OCI-LY7 (cell line): ENCODE measurements at regions not wholly inside any gene's neighbourhood (a gene's known extent, or its start where the extent isn't known, plus 50 kb on each side); places are given as distances from the start of the nearest gene placed in this dataset.
"Not testable (repeated sequence)": the region's sequence is repeated elsewhere in the genome, so short reads cannot be mapped to it uniquely, and the experiment has no call there.

ENCODE experiments used
- BruUV-seq: library from RNA; stranded (reverse); fragments of 400-500 nt; replicated peaks from 2 replicates; lab custom pipeline; 2021; lab: Mats Ljungman, UMichigan
- CTCF ChIA-PET: fragments of 300-600 bp; sonication (Branson Sonifier 250); formaldehyde crosslinking; loops from one replicate; lab custom pipeline; 2022; ENCODE audit warnings: antibody characterized with exemption; ENCODE audit not compliant: unreplicated experiment; lab: Charles Lee
- POLR2A ChIA-PET: fragments of 300-600 bp; sonication (Branson Sonifier 250); formaldehyde crosslinking; loops from one replicate; lab custom pipeline; 2022; ENCODE audit warnings: antibody characterized with exemption; lab: Charles Lee
- DNase-seq: peaks from one replicate; pipeline ENCODE4 v3.0.0-alpha.2; 2015; ENCODE audit warnings: low spot score
- H2AFZ ChIP-seq: fragments of 200-600 bp; sonication (generic), shearing (Covaris generic); 2 replicates; pipeline ENCODE4 v1.6.1; 2014; ENCODE audit warnings: mild to moderate bottlenecking, antibody characterized with exemption, low read length, moderate library complexity
- H3K27ac ChIP-seq: fragments of 200-600 bp; sonication (generic); 2 replicates; pipeline ENCODE4 v1.5.1; 2014; ENCODE audit warnings: mixed run types, low read depth, mild to moderate bottlenecking, moderate library complexity, low read length, inconsistent platforms; ENCODE audit not compliant: poor library complexity, severe bottlenecking
- H3K36me3 ChIP-seq: fragments of 200-600 bp; sonication (generic); 2 replicates; pipeline ENCODE4 v1.6.1; 2014; ENCODE audit warnings: mild to moderate bottlenecking, antibody characterized with exemption, low read length, moderate library complexity, mixed read lengths; ENCODE audit not compliant: insufficient read depth
- H3K4me1 ChIP-seq: fragments of 200-600 bp; sonication (generic); 2 replicates; pipeline ENCODE4 v1.5.1; 2014; ENCODE audit warnings: mild to moderate bottlenecking, low read length; ENCODE audit not compliant: insufficient read depth, poor library complexity, severe bottlenecking
- H3K4me2 ChIP-seq: fragments of 200-600 bp; sonication (generic); 2 replicates; pipeline ENCODE4 v1.6.1; 2014; ENCODE audit warnings: mild to moderate bottlenecking, low read length
- H3K4me3 ChIP-seq: fragments of 200-600 bp; sonication (generic); 2 replicates; pipeline ENCODE4 v1.5.1; 2014; ENCODE audit warnings: mild to moderate bottlenecking, low read depth, low read length; ENCODE audit not compliant: poor library complexity, severe bottlenecking
- H3K79me2 ChIP-seq: fragments of 200-600 bp; sonication (generic); 2 replicates; pipeline ENCODE4 v1.6.1; 2016; ENCODE audit warnings: low read depth, mild to moderate bottlenecking, low read length, moderate library complexity, mixed read lengths; ENCODE audit not compliant: insufficient read depth
- H3K9me2 ChIP-seq: fragments of 200-600 bp; sonication (generic); 2 replicates; pipeline ENCODE4 v1.6.1; 2016; ENCODE audit warnings: mild to moderate bottlenecking, low read length, mixed read lengths; ENCODE audit not compliant: insufficient read depth
- H3K9me3 ChIP-seq: fragments of 200-600 bp; sonication (generic); 2 replicates; pipeline ENCODE4 v1.6.1; 2014; ENCODE audit warnings: mild to moderate bottlenecking, mixed run types, low read length, mixed read lengths
- H4K20me1 ChIP-seq: fragments of 200-600 bp; sonication (generic); 2 replicates; pipeline ENCODE4 v1.6.1; 2014; ENCODE audit warnings: mild to moderate bottlenecking, antibody characterized with exemption, low read length, moderate library complexity, mixed read lengths; ENCODE audit not compliant: insufficient read depth
- CTCF ChIP-seq: fragments of 200-600 bp; sonication (generic); conservative IDR thresholded peaks from 2 replicates; pipeline ENCODE4 v1.5.1; 2014; ENCODE audit warnings: mild to moderate bottlenecking, antibody characterized with exemption, low read length, moderate library complexity, mixed read lengths
- EZH2phosphoT487 ChIP-seq: fragments of 200-600 bp; sonication (generic); IDR thresholded peaks from 2 replicates; pipeline ENCODE4 v1.6.1; 2018; ENCODE audit warnings: low read depth, borderline replicate concordance, mild to moderate bottlenecking, mixed run types, antibody characterized with exemption, low read length, moderate library complexity, mixed read lengths
- intact Hi-C: fragments of 100-400 bp; cut with micrococcal nuclease; formaldehyde crosslinking; loops from one replicate; pipeline ENCODE4 v1.10.0; 2022; ENCODE audit not compliant: unreplicated experiment

GRCh38 chr2:83991992-83992391 lies 467.1 kb downstream of the SUCLG1 start:
- H3K36me3 ChIP-seq: no peaks in the 10 kb centered on the region
- H4K20me1 ChIP-seq: no peaks in the 10 kb centered on the region
- ChIA-PET CTCF (no interaction called here), POLR2A (no interaction called here)
- BruUV-seq: no TSS peak
- H3K4me2 ChIP-seq: no peak overlapping the region
- H3K27ac ChIP-seq: no peak overlapping the region
- no peak for DNase-seq
- H3K4me1 ChIP-seq: no peaks in the 10 kb centered on the region
- H3K4me3 ChIP-seq: no peak overlapping the region
- H3K9me3 ChIP-seq: no peaks in the 10 kb centered on the region
- H2AFZ ChIP-seq: no peak overlapping the region
- no peak for TF ChIP-seq EZH2phosphoT487
- no peak for TF ChIP-seq CTCF
- no peaks in the 10 kb centered on the region for H3K9me2 ChIP-seq
- no peaks in the 10 kb centered on the region for H3K79me2 ChIP-seq
- intact Hi-C loops: no loop called here

GRCh38 chr2:83990636-83991035 lies 468.4 kb downstream of the SUCLG1 start:
- H3K4me2 ChIP-seq: no peak overlapping the region
- intact Hi-C loops: no loop called here
- no peak for TF ChIP-seq CTCF
- TF ChIP-seq EZH2phosphoT487: no peak
- no peaks in the 10 kb centered on the region for H3K9me2 ChIP-seq
- no peak for DNase-seq
- ChIA-PET CTCF (no interaction called here), POLR2A (no interaction called here)
- no peaks in the 10 kb centered on the region for H4K20me1 ChIP-seq
- H3K9me3 ChIP-seq: no peaks in the 10 kb centered on the region
- H3K79me2 ChIP-seq: no peaks in the 10 kb centered on the region
- BruUV-seq: no TSS peak
- H3K4me3 ChIP-seq: no peak overlapping the region
- no peaks in the 10 kb centered on the region for H3K36me3 ChIP-seq
- no peak overlapping the region for H2AFZ ChIP-seq
- no peaks in the 10 kb centered on the region for H3K4me1 ChIP-seq
- H3K27ac ChIP-seq: no peak overlapping the region

GRCh38 chr2:83976628-83977027 lies 482.5 kb downstream of the SUCLG1 start:
- DNase-seq, intact Hi-C loops, H3K79me2 ChIP-seq, BruUV-seq, CTCF ChIA-PET, H2AFZ ChIP-seq, POLR2A ChIA-PET, H3K9me2 ChIP-seq, H4K20me1 ChIP-seq, H3K4me2 ChIP-seq, H3K36me3 ChIP-seq, H3K4me3 ChIP-seq, H3K9me3 ChIP-seq, H3K4me1 ChIP-seq, H3K27ac ChIP-seq: not testable (repeated sequence)
